ENCODE measurements at regions not wholly inside any gene's neighbourhood (a gene's known extent, or its start where the extent isn't known, plus 50 kb on each side); places are given as distances from the start of the nearest gene placed in this dataset.

- DNase-seq, result no peak
Measured at GRCh38 chr9:105023788-105024187, 95.8 kb upstream of the ABCA1 start.

GRCh38 chr9:105024529-105024928 lies 96.6 kb upstream of the ABCA1 start:
- no peak for DNase-seq

- no peak for DNase-seq
Measured at GRCh38 chr9:105026451-105026850, 98.5 kb upstream of the ABCA1 start.

GRCh38 chr9:105027084-105027483 lies 99.1 kb upstream of the ABCA1 start:
- no peak for DNase-seq

- DNase-seq, result no peak
Measured at GRCh38 chr9:105030285-105030684, 102.3 kb upstream of the ABCA1 start.

GRCh38 chr9:105037139-105037538 lies 109.2 kb upstream of the ABCA1 start:
- DNase-seq, result no peak

GRCh38 chr9:105038051-105038450 lies 110.1 kb upstream of the ABCA1 start:
- DNase-seq, result no peak

- DNase-seq, result no peak
Measured at GRCh38 chr9:105039175-105039799, 111.3 kb upstream of the ABCA1 start.

GRCh38 chr9:105043370-105043936 lies 115.5 kb upstream of the ABCA1 start:
- no peak for DNase-seq

GRCh38 chr9:105044518-105044917 lies 116.6 kb upstream of the ABCA1 start:
- peak; percentile 52 for DNase-seq

- DNase-seq, result peak; percentile 17
Measured at GRCh38 chr9:105046907-105047741, 119.2 kb upstream of the ABCA1 start.

GRCh38 chr9:105047742-105048041 lies 119.7 kb upstream of the ABCA1 start:
- no peak for DNase-seq

GRCh38 chr9:105048331-105048730 lies 120.4 kb upstream of the ABCA1 start:
- DNase-seq, result no peak

- DNase-seq, result no peak
Measured at GRCh38 chr9:105050296-105050695, 122.3 kb upstream of the ABCA1 start.

GRCh38 chr9:105051897-105052296 lies 123.9 kb upstream of the ABCA1 start:
- no peak for DNase-seq

- DNase-seq, result no peak
Measured at GRCh38 chr9:105052346-105052745, 124.4 kb upstream of the ABCA1 start.

GRCh38 chr9:105053209-105053652 lies 125.3 kb upstream of the ABCA1 start:
- no peak for DNase-seq

GRCh38 chr9:105054491-105054890 lies 126.5 kb upstream of the ABCA1 start:
- no peak for DNase-seq

- no peak for DNase-seq
Measured at GRCh38 chr9:105055917-105056316, 128.0 kb upstream of the ABCA1 start.

GRCh38 chr9:105057551-105057950 lies 129.6 kb upstream of the ABCA1 start:
- no peak for DNase-seq

- DNase-seq, result no peak
Measured at GRCh38 chr9:105059252-105059651, 131.3 kb upstream of the ABCA1 start.

GRCh38 chr9:105062222-105062855 lies 134.4 kb upstream of the ABCA1 start:
- peak; percentile 77 for DNase-seq

- DNase-seq, result peak; percentile 93
Measured at GRCh38 chr9:105064248-105065097, 136.5 kb upstream of the ABCA1 start.
